Adrenal gland (tissue), 5 donors: ENCODE measurements at regions not wholly inside any gene's neighbourhood (a gene's known extent, or its start where the extent isn't known, plus 50 kb on each side); places are given as distances from the start of the nearest gene placed in this dataset.
"Not testable (repeated sequence)": the region's sequence is repeated elsewhere in the genome, so short reads cannot be mapped to it uniquely, and the experiment has no call there.

ENCODE experiments used
- POLR2A ChIP-seq, 2 donors: fragments of 450-650 bp; IDR thresholded peaks; one replicate each; pipeline ENCODE4 v1.6.1; 2017; ENCODE audit warnings: antibody characterized with exemption in 2 of 2, mild to moderate bottlenecking in 2 of 2, moderate library complexity in 1 of 2
- TF ChIP-seq, protein P1 (sequence below), 6 experiments: fragments of 450-650 bp in 4 of 6; fragments of 200-600 bp in 2 of 6; sonication (generic) in 1 of 6; IDR thresholded peaks; 1 replicate in 5 of 6; 2 replicates in 1 of 6; pipeline versions ENCODE4 v1.5.1 to v1.8.0; 2016 to 2021; ENCODE audit warnings: antibody characterized with exemption in 6 of 6, mild to moderate bottlenecking in 2 of 6, moderate library complexity in 1 of 6
- donor health status: DM: no; HTN: no; CAD: no.

GRCh38 chr2:180691855-180692223, 288.6 kb upstream of the UBE2E3 start:
- not testable (repeated sequence) for TF ChIP-seq POLR2A (IDR thresholded peaks at IDR 0.05)
- TF ChIP-seq, protein P1, sequence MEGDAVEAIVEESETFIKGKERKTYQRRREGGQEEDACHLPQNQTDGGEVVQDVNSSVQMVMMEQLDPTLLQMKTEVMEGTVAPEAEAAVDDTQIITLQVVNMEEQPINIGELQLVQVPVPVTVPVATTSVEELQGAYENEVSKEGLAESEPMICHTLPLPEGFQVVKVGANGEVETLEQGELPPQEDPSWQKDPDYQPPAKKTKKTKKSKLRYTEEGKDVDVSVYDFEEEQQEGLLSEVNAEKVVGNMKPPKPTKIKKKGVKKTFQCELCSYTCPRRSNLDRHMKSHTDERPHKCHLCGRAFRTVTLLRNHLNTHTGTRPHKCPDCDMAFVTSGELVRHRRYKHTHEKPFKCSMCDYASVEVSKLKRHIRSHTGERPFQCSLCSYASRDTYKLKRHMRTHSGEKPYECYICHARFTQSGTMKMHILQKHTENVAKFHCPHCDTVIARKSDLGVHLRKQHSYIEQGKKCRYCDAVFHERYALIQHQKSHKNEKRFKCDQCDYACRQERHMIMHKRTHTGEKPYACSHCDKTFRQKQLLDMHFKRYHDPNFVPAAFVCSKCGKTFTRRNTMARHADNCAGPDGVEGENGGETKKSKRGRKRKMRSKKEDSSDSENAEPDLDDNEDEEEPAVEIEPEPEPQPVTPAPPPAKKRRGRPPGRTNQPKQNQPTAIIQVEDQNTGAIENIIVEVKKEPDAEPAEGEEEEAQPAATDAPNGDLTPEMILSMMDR (IDR thresholded peaks at IDR 0.05): not testable (repeated sequence)
